ENCODE measurements at regions not wholly inside any gene's neighbourhood (a gene's known extent, or its start where the extent isn't known, plus 50 kb on each side); places are given as distances from the start of the nearest gene placed in this dataset.
"Not testable (repeated sequence)": the region's sequence is repeated elsewhere in the genome, so short reads cannot be mapped to it uniquely, and the experiment has no call there.

- TF ChIP-seq CTCF (IDR thresholded peaks at IDR 0.05; ENCODE audit: insufficient read depth, missing control alignments), result no peak
- FAIRE-seq, result peak; percentile 88
Measured at GRCh38 chr1:187938092-187938491, 1109.3 kb downstream of the PLA2G4A start.

GRCh38 chr1:187942986-187943385 is 1114.2 kb downstream of the PLA2G4A start:
- TF ChIP-seq CTCF (IDR thresholded peaks at IDR 0.05; ENCODE audit: insufficient read depth, missing control alignments), result no peak
- peak; percentile 32 for FAIRE-seq
- no peak for DNase-seq (ENCODE audit: insufficient read length, low spot score)

More at GRCh38 chr1:187938092-187938491, 1109.3 kb downstream of the PLA2G4A start:
- DNase-seq (ENCODE audit: insufficient read length, low spot score), result no peak

DNA sequence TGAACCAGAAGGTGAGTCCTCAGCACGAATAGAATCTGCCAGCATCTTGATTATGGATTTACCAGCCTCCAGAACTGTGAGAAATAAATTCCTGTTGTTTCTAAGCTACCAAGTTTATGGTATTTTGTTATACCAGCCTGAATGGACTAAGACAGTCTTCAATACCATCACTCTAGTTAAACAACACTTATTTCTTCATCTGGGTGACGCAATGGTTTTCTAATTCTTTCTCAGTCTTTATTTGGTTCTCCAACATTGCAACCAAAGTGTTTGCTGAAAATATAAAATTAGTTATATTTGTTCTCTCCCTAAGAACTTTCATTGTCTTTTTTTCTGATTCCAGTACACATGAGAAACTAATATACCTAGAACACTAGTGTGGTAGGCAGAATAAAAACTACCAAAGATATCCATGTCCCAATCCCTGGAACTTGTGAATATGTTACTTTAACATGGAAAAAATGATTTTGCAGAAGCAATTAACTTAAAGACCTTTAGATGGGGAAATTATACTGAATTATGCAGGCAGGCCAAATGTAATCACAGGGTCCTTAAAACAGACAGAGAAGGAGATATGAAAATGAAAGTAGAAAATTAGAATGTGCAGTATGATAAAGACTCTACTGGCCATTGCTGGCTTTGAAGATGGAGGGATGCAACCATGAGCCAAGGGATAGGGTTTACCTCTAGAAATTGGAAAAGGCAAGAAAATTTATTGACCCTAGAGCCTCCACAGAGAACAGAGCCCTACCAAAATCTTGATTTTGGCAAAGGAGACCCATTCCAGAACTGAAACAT is 1115.1 kb downstream of the PLA2G4A start:
- peak; percentile 78 for FAIRE-seq
- TF ChIP-seq CTCF (IDR thresholded peaks at IDR 0.05; ENCODE audit: insufficient read depth, missing control alignments), result no peak
- DNase-seq (ENCODE audit: insufficient read length, low spot score), result no peak

GRCh38 chr1:187946661-187947060 is 1117.9 kb downstream of the PLA2G4A start:
- not testable (repeated sequence) for FAIRE-seq; DNase-seq (ENCODE audit: insufficient read length, low spot score)

- TF ChIP-seq CTCF (IDR thresholded peaks at IDR 0.05; ENCODE audit: insufficient read depth, missing control alignments), result no peak
- FAIRE-seq (no peak), DNase-seq (ENCODE audit: insufficient read length, low spot score) (no peak)
Measured at GRCh38 chr1:187947359-187947758, 1118.6 kb downstream of the PLA2G4A start.

- no peak for TF ChIP-seq CTCF (IDR thresholded peaks at IDR 0.05; ENCODE audit: insufficient read depth, missing control alignments)
- DNase-seq (ENCODE audit: insufficient read length, low spot score), result no peak
- no peak for FAIRE-seq
Measured at GRCh38 chr1:187948170-187948794, 1119.5 kb downstream of the PLA2G4A start.

DNA sequence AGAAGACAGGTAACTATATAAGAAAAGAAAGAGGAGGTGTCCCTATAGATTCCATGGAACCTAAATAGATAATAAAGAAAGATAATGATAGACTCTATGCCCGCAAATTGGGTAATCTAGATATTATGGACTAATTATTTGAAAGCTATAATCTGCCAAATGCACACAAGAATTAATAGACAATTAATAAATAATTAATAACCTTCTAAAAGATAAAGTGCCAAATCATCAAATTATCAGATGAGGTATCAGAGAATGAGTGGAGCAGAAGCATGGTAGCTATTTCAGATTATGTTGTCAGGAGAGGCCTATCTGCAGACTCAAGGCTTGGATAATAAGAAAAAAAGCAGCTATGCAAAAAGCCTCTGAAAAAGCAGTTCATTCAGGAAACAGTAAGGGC is 1120.8 kb downstream of the PLA2G4A start:
- DNase-seq (ENCODE audit: insufficient read length, low spot score) (no peak), FAIRE-seq (no peak)
- TF ChIP-seq CTCF (IDR thresholded peaks at IDR 0.05; ENCODE audit: insufficient read depth, missing control alignments), result no peak

Measured in D721Med (cell line).